EH (cell line): ENCODE measurements at regions not wholly inside any gene's neighbourhood (a gene's known extent, or its start where the extent isn't known, plus 50 kb on each side); places are given as distances from the start of the nearest gene placed in this dataset.

Experiments
- DNase-seq: peaks from one replicate; pipeline ENCODE4 v3.0.0-alpha.2; 2015; ENCODE audit warnings: low read depth

GRCh38 chr3:59545374-59545773 is 495.5 kb upstream of the CFAP20DC start:
- DNase-seq = no peak

DNA sequence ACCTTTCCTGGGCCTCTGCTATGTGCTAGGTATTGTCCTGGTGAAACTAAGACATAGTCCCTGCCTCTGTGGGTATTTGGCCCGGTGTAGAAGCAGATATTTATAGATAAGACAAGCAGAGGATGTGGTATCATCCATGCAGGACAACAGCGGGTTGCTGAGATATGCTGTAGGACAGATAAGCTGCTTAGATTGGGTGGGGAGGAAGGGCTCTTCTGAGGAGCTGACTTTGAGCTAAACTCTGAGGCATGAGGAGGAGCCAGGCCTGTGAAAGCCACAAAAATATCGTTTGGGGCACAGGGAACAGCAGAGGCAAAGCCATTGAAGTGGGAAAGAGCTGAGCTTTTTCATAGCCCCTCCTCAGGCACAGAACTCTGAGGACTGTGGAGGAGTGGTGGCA is 492.5 kb upstream of the CFAP20DC start:
- DNase-seq = no peak

GRCh38 chr3:59540696-59541095 is 490.9 kb upstream of the CFAP20DC start:
- DNase-seq = peak; percentile 20

DNA sequence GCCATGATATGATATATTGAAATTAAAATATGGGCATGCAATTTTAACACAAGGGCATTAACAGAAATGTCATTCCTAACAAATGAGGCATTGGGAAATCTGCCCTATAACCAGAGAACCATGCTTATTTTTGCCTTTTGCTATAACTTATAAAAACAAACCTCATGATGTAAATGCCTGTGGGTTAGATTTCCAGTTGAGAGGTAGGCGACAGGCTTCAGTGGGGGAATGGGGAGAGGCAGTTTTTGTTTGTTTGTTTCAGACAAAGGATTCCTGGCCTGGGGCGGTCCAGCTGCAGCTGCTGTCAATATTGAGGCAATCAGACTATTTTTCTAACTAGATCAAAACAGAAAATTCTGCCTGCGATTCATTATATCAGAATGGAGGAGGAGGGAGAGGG is 490.4 kb upstream of the CFAP20DC start:
- DNase-seq = peak; percentile 80

- no peak for DNase-seq
Measured at GRCh38 chr3:59538753-59539432, 489.1 kb upstream of the CFAP20DC start.

DNA sequence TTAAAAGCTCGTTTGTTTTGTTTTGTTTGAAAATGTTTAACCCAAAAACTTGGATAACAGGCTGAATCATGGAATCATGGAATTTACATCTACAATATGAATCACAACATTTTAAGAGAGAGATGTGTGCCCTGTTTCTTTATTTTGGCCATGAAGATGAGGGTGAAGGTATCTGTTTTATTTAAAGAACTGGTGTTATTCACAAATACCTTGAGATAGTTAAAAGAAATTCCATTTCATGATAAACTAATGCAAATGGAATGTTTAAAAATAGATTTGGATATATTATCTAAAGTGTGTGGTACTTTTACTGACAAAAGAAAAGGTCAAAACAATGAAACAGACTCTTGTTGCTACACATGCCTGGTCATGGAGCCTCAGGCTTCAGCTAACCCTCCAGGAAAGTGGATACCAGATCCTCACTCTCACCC is 486.0 kb upstream of the CFAP20DC start:
- DNase-seq = peak; percentile 86

- no peak for DNase-seq
Measured at GRCh38 chr3:59531994-59532393, 482.2 kb upstream of the CFAP20DC start.

- peak; percentile 42 for DNase-seq
Measured at GRCh38 chr3:59531066-59531745, 481.4 kb upstream of the CFAP20DC start.

DNA sequence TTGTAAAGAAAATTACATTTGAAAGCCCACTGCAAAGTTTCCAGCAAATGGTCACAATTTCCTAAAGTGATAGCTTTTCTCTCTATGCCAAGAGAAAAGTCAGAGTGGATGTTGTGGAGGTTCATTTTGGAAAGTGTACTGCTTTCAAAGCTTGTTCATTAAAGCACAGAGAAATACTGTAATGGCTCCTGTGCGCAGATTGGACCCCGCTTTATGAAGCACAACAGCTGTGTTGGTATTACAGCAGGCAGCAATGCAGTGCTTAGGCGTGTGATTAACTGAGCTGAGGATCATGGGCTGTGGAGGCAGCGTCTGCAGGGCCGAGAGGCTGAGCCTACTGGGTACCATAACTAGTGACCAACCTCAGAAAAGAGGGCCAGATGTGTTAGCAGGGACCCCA is 478.4 kb upstream of the CFAP20DC start:
- DNase-seq = no peak

GRCh38 chr3:59527493-59527892 is 477.7 kb upstream of the CFAP20DC start:
- DNase-seq = no peak

DNA sequence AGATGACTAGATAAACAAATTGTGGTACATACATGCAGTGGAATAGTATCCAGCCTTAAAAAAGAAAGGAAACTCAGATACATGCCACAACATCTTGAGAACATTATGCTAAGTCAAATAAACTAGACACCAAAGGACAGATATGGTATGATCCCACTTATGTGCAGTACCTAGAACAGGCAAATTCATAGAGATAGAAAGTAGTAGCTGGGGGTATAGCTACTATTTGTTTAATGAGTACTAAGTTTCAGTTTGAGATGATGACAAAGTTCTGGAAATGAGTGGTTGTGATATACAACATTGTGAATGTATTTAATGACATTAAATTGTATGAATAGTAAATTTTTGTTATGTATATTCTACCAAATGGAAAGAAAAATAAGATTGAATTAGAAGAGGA is 477.2 kb upstream of the CFAP20DC start:
- no peak for DNase-seq

DNA sequence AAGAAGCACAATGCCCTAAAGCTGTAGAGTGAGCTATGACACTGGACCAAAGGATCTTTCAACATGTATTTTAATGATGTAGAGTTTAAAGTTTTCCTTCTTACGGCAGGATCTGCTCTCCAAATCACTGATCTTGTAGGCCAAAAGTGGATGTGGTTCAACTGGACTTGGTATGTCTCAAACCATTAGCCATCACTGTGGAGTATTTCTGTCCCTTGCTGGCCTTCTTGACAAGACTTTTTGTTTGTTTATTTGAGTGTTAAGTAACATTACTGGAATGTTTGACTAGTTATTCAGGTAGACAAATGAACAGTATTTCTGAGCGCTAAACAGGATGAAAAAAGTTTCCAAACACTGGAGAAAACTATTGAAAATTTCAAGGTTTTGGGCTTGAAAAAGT is 472.7 kb upstream of the CFAP20DC start:
- DNase-seq = no peak

GRCh38 chr3:59519094-59519493 is 469.3 kb upstream of the CFAP20DC start:
- DNase-seq = no peak

DNA sequence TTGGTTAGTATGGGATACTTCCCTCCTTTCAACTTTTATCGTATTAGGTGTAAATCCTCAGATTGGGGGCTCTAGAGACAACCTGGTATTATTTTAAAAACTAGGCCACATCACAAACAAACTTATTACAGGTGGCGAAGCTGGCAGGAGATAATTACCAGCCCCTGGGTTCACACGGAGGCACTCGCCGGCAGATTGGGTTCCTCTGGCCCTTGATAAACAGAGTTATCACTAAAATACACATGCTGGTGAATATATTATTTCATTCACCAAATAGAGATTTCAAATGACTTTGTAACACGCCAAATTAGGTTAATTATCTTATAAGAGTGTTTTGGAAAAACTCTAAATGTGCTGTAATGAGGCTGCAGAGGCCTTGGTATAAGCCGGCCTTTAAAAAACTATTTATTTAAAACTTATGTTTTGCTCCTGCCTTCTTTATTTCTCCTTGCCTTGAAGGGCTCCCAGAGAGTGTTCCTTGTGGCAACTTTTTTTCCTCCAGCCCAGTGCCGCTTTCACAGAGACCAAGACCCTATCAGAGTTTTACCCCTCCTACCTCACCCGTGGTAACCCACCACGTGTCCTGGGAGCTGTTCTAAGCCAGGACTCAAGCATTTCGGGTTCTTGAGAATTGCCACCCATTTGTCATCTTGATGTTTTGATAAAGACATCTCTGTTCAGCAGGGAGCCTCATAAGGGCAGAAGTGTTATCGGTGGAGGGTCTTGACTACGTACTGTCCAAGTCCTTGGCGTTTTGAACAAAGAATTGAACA is 468.6 kb upstream of the CFAP20DC start:
- DNase-seq = no peak

DNA sequence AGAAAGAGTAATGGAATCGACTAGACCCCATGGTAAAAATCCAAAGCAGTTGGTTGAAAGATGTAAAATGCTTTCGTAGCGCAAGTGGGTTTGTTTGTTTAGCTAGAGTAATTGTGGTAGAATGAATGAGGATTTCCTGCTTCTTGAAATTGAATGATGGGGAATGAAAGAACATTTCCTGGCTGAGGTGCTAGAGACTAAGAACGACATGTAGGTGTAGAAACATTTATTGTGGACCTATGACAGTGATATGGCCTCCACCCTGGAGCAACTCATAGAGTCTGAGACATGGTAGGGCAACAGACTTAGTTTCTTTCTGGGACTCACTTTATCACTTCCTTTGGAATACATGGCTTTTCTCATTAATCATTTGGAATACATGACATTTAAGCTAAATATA is 467.6 kb upstream of the CFAP20DC start:
- DNase-seq = no peak

- DNase-seq = no peak
Measured at GRCh38 chr3:59515966-59516365, 466.1 kb upstream of the CFAP20DC start.

DNA sequence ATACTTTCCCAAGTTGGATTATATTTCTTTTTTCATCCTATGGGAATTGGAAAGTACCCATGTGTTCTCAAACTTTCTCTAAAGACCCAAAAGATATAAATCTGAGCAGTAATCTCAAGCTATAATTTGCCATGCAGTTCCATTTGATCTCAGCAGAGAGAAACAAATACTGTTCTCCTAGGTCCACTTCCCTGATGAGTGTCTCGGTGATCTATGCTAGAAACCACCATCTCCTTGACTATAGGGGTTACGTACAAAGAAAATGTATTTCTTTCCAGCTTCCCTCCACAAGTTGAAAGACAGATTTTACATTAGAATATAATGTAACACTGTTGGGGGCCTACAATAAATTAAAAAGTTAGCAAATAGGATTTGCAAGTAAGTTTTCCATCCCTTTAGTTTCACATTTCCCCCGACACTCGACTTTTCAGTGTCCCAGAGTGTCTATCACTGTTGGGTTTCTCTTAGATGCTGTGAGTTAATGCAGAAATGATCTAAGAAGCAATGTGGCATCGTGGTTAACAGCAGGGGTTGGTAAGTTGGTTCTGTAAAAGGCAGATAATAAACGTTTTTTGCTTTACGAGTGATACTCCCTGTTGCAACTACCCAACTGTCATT is 465.1 kb upstream of the CFAP20DC start:
- no peak for DNase-seq

- no peak for DNase-seq
Measured at GRCh38 chr3:59513570-59513969, 463.7 kb upstream of the CFAP20DC start.

GRCh38 chr3:59512066-59512465 is 462.2 kb upstream of the CFAP20DC start:
- no peak for DNase-seq

DNA sequence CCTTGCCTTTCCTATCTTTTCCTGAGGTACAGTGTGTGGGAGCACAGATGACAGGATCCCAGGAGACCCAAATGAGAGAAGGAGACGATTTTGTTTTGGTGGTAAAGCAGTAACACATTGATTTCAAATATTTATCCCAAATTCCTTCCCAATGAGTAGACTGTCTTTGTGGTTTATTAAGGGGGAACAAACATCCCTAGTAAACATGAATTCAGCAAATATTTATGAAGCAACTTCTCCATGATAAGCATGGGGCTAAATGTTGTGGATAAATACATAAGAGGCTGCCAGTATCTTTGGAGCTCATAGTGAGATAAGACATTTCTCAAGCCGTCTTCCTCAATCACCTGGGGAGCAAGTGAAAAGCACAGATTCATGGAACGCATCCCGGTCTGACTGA is 460.8 kb upstream of the CFAP20DC start:
- peak; percentile 0 for DNase-seq

DNA sequence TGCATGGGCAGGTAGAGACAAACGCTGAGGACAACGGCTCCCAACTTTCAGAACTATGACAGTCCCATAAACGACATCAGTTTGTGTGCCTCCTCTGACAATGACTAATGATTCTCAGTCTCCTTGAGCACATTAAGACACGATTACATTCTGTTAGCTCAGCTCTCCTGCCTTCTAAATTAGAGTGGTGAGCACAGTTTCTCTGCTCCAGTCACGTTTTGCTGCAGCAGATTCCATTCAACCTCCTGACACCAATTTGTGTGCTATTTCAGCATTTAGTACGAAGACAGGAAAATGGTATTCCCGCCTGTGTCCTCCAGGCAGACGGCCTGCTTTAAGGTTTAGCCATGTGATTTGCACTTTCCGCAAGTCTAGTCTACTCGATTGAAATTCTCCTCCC is 458.4 kb upstream of the CFAP20DC start:
- peak; percentile 1 for DNase-seq

GRCh38 chr3:59506191-59506590 is 456.4 kb upstream of the CFAP20DC start:
- no peak for DNase-seq

- DNase-seq = no peak
Measured at GRCh38 chr3:59503441-59503840, 453.6 kb upstream of the CFAP20DC start.
